ENCODE measurements at regions not wholly inside any gene's neighbourhood (a gene's known extent, or its start where the extent isn't known, plus 50 kb on each side); places are given as distances from the start of the nearest gene placed in this dataset.
"Not testable (repeated sequence)": the region's sequence is repeated elsewhere in the genome, so short reads cannot be mapped to it uniquely, and the experiment has no call there.

GRCh38 chr2:131753640-131754561, 226.2 kb downstream of the CCDC74A start:
- H3K9ac ChIP-seq (ENCODE audit: low read depth in 2 of 2, low read length in 2 of 2) = no peak overlapping the region
- no peak for DNase-seq
- no peak overlapping the region for H3K4me3 ChIP-seq
- no peak for TF ChIP-seq CTCF (IDR thresholded peaks at IDR 0.05)
- no peaks in the 10 kb centered on the region for H3K9me3 ChIP-seq
- no peaks in the 10 kb centered on the region for H3K4me1 ChIP-seq
- no peaks in the 10 kb centered on the region for H3K27me3 ChIP-seq
- H3K27ac ChIP-seq = no peak overlapping the region
- no peaks in the 10 kb centered on the region for H3K36me3 ChIP-seq
- intact Hi-C loops (cut with DNase I) = no loop called here

- no peak overlapping the region for H3K4me3 ChIP-seq
- DNase-seq = no peak
- no peak for TF ChIP-seq CTCF (IDR thresholded peaks at IDR 0.05)
- no peaks in the 10 kb centered on the region for H3K4me1 ChIP-seq
- no peaks in the 10 kb centered on the region for H3K36me3 ChIP-seq
- H3K9me3 ChIP-seq = no peaks in the 10 kb centered on the region
- H3K27me3 ChIP-seq = no peaks in the 10 kb centered on the region
- H3K9ac ChIP-seq (ENCODE audit: low read depth in 2 of 2, low read length in 2 of 2) = no peak overlapping the region
- intact Hi-C loops (cut with DNase I) = no loop called here
- H3K27ac ChIP-seq = no peak overlapping the region
These were observed 227.4 kb downstream of the CCDC74A start for GRCh38 chr2:131754929-131755720.

DNA sequence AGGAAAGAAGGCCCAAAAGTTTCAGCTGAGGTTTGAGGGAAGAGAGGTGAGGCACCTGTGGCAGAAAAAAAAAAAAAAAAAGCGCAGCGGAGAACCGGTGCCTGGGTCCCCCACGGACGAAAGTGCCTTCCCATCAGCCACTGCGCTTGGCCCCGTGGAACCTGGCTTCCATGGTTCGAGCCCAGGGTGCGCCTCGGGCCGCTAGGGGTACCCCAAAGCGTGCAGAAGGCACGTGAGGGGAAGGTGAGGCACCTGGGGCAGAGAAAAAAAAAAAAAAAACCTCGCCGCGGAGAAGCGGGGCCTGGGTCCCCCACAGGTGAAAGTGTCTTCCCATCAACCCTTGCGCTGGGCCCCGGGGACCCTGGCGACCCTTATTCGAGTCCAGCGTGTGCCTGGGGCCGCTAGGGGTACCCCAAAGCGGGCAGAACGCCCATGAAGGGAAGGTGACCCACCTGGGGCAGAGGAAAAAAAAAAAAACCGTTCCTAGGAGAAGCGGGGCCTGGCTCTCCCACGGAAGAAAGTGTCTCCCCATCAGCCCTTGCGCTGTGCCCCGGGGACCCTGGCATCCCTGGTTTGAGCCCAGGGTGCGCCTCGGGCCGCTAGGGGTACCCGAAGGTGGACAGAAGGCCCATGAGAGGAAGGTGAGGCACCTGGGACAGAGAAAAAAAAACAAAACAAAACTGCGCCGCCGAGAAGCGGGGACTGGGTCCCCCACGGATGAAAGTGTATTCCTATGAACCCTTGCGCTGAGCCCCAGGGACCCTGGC, 228.6 kb downstream of the CCDC74A start:
- H3K4me1 ChIP-seq = no peaks in the 10 kb centered on the region
- intact Hi-C loops (cut with DNase I) = no loop called here
- no peak overlapping the region for H3K27ac ChIP-seq
- H3K4me3 ChIP-seq = no peak overlapping the region
- H3K27me3 ChIP-seq = no peaks in the 10 kb centered on the region
- DNase-seq = no peak
- H3K9me3 ChIP-seq = no peaks in the 10 kb centered on the region
- no peak overlapping the region for H3K9ac ChIP-seq (ENCODE audit: low read depth in 2 of 2, low read length in 2 of 2)
- TF ChIP-seq CTCF (IDR thresholded peaks at IDR 0.05) = no peak
- H3K36me3 ChIP-seq = no peaks in the 10 kb centered on the region

GRCh38 chr2:131758941-131759340, 231.3 kb downstream of the CCDC74A start:
- H3K4me3 ChIP-seq; intact Hi-C loops (cut with DNase I); DNase-seq; H3K27ac ChIP-seq; H3K27me3 ChIP-seq; H3K36me3 ChIP-seq; H3K9ac ChIP-seq (ENCODE audit: low read depth in 2 of 2, low read length in 2 of 2); H3K9me3 ChIP-seq; H3K4me1 ChIP-seq: not testable (repeated sequence)

DNA sequence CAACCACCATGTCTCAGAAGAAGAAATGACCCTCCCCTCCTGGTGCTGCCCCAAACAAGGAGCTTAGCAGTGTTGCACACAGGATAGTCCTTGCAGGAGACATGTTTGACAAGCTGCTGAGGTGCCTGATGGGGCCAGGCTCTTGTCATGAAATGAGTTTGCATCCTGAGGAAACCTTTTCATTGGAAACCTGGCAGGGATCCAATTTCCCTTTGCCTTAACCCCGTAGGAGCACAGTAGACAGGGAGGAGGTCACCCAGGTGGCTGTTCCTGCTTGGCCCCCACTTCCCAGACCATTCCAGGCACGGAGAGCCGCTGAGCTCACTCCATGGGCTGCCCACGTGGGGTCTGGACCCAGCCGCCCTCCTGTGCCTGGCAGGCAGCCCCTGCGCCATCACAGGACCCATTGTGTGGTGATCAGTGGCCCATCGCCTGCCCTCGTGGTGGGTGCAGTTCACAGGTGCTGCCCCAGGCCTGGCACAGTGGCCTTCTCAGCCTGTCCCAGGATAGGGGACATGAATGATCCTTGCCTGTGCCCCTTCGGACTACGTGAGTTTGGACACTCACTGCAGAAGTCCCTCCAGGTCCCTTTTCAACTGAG, 247.4 kb downstream of the CCDC74A start:
- H3K27ac ChIP-seq; H3K27me3 ChIP-seq; H3K9ac ChIP-seq (ENCODE audit: low read depth in 2 of 2, low read length in 2 of 2); DNase-seq; H3K4me3 ChIP-seq; intact Hi-C loops (cut with DNase I); H3K36me3 ChIP-seq; H3K9me3 ChIP-seq; H3K4me1 ChIP-seq: not testable (repeated sequence)

- H3K9me3 ChIP-seq; H3K27me3 ChIP-seq; intact Hi-C loops (cut with DNase I); H3K36me3 ChIP-seq; DNase-seq; H3K9ac ChIP-seq (ENCODE audit: low read depth in 2 of 2, low read length in 2 of 2); H3K4me3 ChIP-seq; H3K27ac ChIP-seq; H3K4me1 ChIP-seq: not testable (repeated sequence)
These were observed 248.3 kb downstream of the CCDC74A start for GRCh38 chr2:131775903-131776506.

DNA sequence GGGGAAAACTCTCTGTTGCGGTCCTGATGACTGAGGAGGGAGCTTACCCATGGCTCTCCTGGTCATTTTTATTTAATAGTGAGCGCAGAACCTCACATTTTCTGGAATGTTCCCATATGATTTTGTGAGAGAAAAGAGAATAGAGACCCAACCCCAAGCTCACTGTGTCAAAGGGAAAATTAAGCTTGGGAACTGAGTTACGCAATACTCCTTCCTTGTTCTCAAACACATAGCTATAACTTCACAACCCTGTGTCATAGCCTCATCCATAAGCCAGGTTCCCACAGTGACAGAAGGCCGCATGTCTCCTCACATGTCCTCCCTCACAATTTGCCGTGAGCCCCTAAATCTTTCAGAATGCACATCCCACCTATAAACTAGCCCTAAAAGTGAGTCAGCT, 252.8 kb downstream of the CCDC74A start:
- H3K27ac ChIP-seq; H3K27me3 ChIP-seq; H3K9me3 ChIP-seq; H3K9ac ChIP-seq (ENCODE audit: low read depth in 2 of 2, low read length in 2 of 2); H3K4me3 ChIP-seq; intact Hi-C loops (cut with DNase I); DNase-seq; H3K36me3 ChIP-seq; H3K4me1 ChIP-seq: not testable (repeated sequence)
